ENCODE measurements at regions not wholly inside any gene's neighbourhood (a gene's known extent, or its start where the extent isn't known, plus 50 kb on each side); places are given as distances from the start of the nearest gene placed in this dataset.

GRCh38 chr16:54351171-54351570 is 64.6 kb upstream of the IRX3 start:
- DNase-seq = no peak

GRCh38 chr16:54347961-54348360 is 61.4 kb upstream of the IRX3 start:
- DNase-seq = peak; percentile 3

- DNase-seq = no peak
Observed at GRCh38 chr16:54346041-54346440, 59.5 kb upstream of the IRX3 start.

- no peak for DNase-seq
Observed at GRCh38 chr16:54344646-54345630, 58.4 kb upstream of the IRX3 start.

GRCh38 chr16:54342966-54343365 is 56.4 kb upstream of the IRX3 start:
- DNase-seq = no peak

- DNase-seq = no peak
Observed at GRCh38 chr16:54341892-54342776, 55.5 kb upstream of the IRX3 start.

- no peak for DNase-seq
Observed at GRCh38 chr16:54340531-54340930, 53.9 kb upstream of the IRX3 start.

- DNase-seq = no peak
Observed at GRCh38 chr16:54336631-54337204, 50.1 kb upstream of the IRX3 start.
